Immature natural killer cell (primary cell): ENCODE measurements at regions not wholly inside any gene's neighbourhood (a gene's known extent, or its start where the extent isn't known, plus 50 kb on each side); places are given as distances from the start of the nearest gene placed in this dataset.

ENCODE experiments used
- DNase-seq, 3 donors: peaks; one replicate each; pipeline ENCODE4 v3.0.0; 2022; ENCODE audit warnings: mixed read lengths in 1 of 3
- H3K27ac Mint-ChIP-seq, 6 donors: one replicate each; pipeline ENCODE4 v1.8.0; 2020; ENCODE audit warnings: mixed read lengths in 6 of 6, mild to moderate bottlenecking in 5 of 6, inconsistent platforms in 4 of 6, moderate library complexity in 3 of 6
- H3K27me3 Mint-ChIP-seq, 3 donors: one replicate each; pipeline ENCODE4 v1.8.0; 2020 to 2021; ENCODE audit warnings: low read depth in 3 of 3, mild to moderate bottlenecking in 3 of 3, mixed read lengths in 3 of 3, moderate library complexity in 3 of 3, inconsistent platforms in 1 of 3
- H3K36me3 Mint-ChIP-seq, 3 donors: one replicate each; pipeline ENCODE4 v1.8.0; 2020; ENCODE audit warnings: mixed read lengths in 3 of 3, inconsistent platforms in 2 of 3, mild to moderate bottlenecking in 2 of 3
- H3K4me1 Mint-ChIP-seq, 2 donors: one replicate each; pipeline ENCODE4 v1.8.0; 2020; ENCODE audit warnings: inconsistent platforms in 2 of 2, mild to moderate bottlenecking in 2 of 2, mixed read lengths in 2 of 2, moderate library complexity in 1 of 2
- H3K4me3 Mint-ChIP-seq, 5 donors: one replicate each; pipeline ENCODE4 v1.8.0; 2020; ENCODE audit warnings: mild to moderate bottlenecking in 5 of 5, mixed read lengths in 5 of 5, inconsistent platforms in 3 of 5, moderate library complexity in 3 of 5
- H3K9me3 Mint-ChIP-seq, 6 donors: one replicate each; pipeline ENCODE4 v1.8.0; 2020; ENCODE audit warnings: mild to moderate bottlenecking in 6 of 6, mixed read lengths in 6 of 6, inconsistent platforms in 4 of 6, moderate library complexity in 3 of 6

DNA sequence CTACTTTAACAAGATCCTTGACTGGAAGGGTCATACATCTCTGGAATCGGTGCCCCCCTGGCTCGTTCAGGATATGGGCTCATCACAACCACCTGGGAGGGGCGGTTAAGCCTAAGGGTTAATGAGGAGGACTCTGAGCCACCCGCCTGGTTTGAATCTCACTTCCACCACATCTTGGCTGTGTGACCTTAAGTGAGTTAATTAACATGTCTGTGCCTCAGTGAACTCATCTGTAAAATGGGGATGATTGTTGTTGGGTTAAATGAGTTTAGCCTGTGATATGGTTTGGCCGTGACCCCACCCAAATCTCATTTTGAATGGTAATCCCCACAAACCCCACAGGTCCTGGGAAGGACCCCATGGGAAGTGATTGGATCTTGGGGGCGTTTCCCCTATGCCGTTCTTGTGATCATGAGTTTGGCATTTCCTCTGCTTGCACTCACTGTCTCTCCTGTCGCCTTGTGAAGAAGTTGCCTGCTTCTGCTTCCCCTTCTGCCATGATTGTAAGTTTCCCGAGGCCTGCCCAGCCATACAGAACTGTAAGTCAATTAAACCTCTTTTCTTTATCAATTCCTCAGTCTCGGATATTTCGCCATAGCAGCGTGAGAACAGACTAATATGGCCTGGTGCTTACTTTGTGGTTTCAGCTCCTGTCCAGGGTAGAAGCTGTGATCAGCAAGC, 214.0 kb upstream of the CIBAR2 start:
- Mint-ChIP-seq H3K9me3 (no peaks in the 10 kb centered on the region), H3K27me3 (peaks cover 3 to 22% (median 11%) of the 10 kb centered on the region in 3 donors), H3K36me3 (no peaks in the 10 kb centered on the region), H3K27ac (peak overlapping the region in 2 of 6 donors; percentile 17 to 76), H3K4me3 (no peak overlapping the region), H3K4me1 (peaks cover 0 to 7% of the 10 kb centered on the region in 2 donors)
- DNase-seq, result no peak

DNA sequence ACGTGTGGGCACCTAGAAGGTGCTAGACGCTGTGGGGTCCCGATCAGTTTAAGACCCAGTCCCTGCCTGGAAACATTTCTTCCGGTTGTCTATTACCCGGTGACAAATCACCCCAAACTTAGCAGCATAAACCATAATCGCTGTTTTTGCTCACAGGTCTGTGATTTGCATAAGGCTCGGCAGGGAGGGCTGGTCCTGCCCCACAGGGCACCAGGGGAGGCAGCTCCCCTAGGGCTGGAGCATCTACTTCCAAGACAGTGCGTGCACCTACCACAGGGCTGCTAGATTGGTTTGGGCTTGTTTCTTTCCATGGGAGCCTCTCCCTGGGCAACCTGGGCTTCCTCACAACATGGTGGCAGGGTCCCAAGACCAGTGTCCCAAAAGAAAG, 214.5 kb upstream of the CIBAR2 start:
- H3K27ac Mint-ChIP-seq, result no peak overlapping the region

DNA sequence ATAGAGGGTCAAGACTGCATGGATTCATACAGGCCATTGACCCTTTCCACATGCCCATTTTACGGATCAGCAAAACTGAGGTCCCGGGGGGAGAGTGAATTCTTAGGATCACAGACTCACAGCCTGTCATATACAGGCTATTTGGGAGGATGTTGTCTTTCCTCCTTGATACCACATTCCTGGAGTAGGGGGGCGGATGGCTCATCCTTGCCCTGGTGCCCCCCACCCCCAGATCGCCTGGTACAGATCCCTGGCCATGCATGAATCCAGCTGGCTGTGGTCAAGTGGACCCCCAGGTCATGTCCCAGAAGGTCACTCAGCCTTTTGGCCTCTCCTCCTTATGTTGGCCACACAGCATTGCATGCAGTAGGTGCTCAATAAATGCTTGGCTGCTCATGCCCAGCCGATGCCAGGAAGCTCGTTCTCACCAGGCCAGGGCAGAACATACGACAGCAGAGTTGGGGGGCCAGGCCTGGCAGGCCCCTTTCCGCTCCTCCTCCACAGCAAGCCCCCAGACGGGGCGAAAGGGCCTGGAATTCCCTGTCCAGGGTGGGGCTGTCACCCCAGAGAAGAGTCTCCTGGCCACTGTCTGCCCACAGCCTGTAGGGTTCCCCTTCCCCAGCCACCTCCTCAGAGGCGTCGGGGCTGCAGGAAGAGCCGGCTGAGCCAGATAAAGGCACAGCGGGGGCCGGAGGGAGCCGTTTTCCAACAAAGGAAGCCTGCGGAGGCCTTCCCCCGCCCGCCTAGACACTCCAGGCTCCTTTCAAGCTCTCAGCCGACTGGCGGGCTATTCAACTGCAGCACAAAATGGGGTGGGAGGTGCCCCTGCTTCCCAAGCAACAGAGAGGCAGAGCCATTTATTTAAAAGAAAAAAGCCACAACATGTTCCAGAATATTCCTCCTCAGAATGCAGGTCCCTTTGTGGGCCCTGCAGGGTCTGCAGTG, 215.7 kb upstream of the CIBAR2 start:
- peaks cover 0 to 2% (median 0%) of the 10 kb centered on the region in 6 donors for H3K9me3 Mint-ChIP-seq
- peaks cover 0 to 7% of the 10 kb centered on the region in 2 donors for H3K4me1 Mint-ChIP-seq
- H3K36me3 Mint-ChIP-seq, result no peaks in the 10 kb centered on the region
- no peak for DNase-seq
- no peak overlapping the region for H3K4me3 Mint-ChIP-seq
- H3K27ac Mint-ChIP-seq, result no peak overlapping the region
- peaks cover 6 to 27% (median 11%) of the 10 kb centered on the region in 3 donors for H3K27me3 Mint-ChIP-seq

More for the DNA sequence above, 214.5 kb upstream of the CIBAR2 start:
- Mint-ChIP-seq H3K4me1 (peaks cover 0 to 7% of the 10 kb centered on the region in 2 donors), H3K9me3 (no peaks in the 10 kb centered on the region), H3K36me3 (no peaks in the 10 kb centered on the region), H3K4me3 (no peak overlapping the region), H3K27me3 (peaks cover 3 to 22% (median 11%) of the 10 kb centered on the region in 3 donors)
- DNase-seq, result peak in 1 of 3 donors; percentile 14

DNA sequence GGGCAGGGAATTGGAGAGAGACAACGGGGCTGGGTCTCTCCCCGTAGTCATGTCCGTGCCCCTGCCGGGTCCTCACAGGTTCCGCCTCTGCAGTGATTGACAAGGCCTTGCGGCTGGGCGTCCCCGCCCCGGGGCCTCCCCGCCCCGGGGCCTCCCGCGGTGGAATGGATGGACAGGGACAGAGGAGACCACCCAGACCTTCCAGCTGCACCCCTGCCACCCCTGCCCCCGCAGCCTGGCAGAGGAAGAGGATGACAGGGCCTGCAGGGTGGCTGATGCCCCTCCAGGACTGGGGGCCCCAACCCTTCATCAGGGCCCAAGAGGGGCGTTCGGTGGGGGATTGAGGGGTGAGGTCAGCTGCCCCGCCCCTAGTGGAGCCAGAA, 216.4 kb upstream of the CIBAR2 start:
- no peak overlapping the region for H3K27ac Mint-ChIP-seq
- H3K4me1 Mint-ChIP-seq, result peaks cover 0 to 7% of the 10 kb centered on the region in 2 donors
- peaks cover 0 to 2% (median 0%) of the 10 kb centered on the region in 6 donors for H3K9me3 Mint-ChIP-seq
- peaks cover 6 to 27% (median 11%) of the 10 kb centered on the region in 3 donors for H3K27me3 Mint-ChIP-seq
- no peak overlapping the region for H3K4me3 Mint-ChIP-seq
- no peaks in the 10 kb centered on the region for H3K36me3 Mint-ChIP-seq
- no peak for DNase-seq

DNA sequence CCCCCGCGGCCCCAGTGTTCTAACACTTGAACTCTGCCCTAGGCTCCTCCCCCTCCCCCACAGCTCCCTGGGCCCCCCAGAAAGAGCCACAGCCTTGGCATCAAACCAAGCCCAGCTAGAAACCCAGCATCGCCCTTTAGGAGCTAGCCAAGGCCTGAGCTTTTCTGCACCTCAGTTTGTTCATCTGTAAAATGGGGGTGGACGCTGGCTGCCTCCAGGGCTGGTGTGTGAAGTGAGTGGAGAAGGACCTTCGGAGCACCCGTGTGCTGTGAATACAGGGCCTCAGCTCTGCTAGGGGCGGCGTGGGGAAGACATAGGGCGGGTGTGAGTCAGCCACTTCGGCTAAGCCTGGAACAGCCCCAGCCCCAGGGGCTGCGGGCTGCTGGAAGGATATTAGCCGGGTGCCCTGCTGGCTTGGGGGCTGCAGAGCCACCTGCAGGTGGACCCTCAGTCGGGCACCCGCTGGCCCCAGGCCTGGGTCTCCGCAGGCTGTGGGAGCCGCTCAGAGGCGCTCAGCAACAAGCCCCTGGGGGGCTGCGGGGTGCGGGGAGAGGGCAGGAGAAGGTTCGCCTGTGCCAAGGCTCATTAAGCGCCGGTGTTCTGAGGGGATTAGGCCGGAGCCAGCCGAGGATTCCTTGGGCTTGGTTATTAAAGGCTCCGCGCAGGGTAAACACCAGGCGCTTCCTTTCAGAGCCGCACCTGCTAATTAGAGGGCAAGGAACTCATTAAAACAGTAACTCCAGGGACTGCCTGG, 217.0 kb upstream of the CIBAR2 start:
- Mint-ChIP-seq H3K27ac (no peak overlapping the region), H3K36me3 (no peaks in the 10 kb centered on the region), H3K4me3 (no peak overlapping the region), H3K9me3 (peaks cover 0 to 2% (median 0%) of the 10 kb centered on the region in 6 donors), H3K4me1 (peaks cover 0 to 7% of the 10 kb centered on the region in 2 donors), H3K27me3 (peaks cover 6 to 25% (median 9%) of the 10 kb centered on the region in 3 donors)
- DNase-seq, result no peak

DNA sequence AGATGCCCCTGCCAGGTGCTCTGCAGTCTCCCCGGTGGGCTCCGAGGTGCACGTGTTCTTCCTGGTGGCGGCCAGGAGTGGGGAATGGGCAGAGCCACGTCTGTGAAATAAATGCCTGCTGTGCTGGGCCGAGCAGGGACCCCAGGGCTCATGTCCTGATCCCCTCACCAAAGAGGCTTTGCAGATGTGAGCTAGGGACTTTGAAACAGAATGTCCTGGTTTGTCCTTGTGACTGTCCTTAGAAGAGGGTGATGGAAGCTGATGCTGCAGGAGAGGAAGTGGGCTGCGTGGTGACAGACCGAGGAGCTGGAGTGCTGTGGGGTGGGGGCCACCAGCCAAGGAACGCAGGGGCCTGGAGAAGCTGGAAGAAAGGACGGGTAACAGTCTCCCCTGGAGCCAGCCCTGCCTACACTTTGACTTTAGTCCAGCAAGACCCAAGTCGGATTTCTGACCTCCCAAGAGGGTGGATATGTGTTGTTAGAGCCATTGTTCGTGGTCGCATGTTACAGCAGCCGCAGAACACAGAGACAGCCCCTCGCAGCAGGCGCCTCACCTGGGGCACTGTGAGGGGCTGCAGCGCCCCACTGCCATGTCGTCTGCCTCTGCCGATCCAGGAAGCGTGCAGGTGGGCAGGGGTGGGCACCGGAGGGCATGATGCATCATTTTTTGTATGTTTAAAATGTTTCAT, 217.9 kb upstream of the CIBAR2 start:
- H3K27ac Mint-ChIP-seq, result peak overlapping the region in 1 of 6 donors; percentile 76
- H3K36me3 Mint-ChIP-seq, result no peaks in the 10 kb centered on the region
- H3K27me3 Mint-ChIP-seq, result peaks cover 6 to 22% (median 9%) of the 10 kb centered on the region in 3 donors
- peaks cover 0 to 2% (median 0%) of the 10 kb centered on the region in 6 donors for H3K9me3 Mint-ChIP-seq
- no peak overlapping the region for H3K4me3 Mint-ChIP-seq
- DNase-seq, result no peak
- peaks cover 8 to 12% of the 10 kb centered on the region in 2 donors for H3K4me1 Mint-ChIP-seq

DNA sequence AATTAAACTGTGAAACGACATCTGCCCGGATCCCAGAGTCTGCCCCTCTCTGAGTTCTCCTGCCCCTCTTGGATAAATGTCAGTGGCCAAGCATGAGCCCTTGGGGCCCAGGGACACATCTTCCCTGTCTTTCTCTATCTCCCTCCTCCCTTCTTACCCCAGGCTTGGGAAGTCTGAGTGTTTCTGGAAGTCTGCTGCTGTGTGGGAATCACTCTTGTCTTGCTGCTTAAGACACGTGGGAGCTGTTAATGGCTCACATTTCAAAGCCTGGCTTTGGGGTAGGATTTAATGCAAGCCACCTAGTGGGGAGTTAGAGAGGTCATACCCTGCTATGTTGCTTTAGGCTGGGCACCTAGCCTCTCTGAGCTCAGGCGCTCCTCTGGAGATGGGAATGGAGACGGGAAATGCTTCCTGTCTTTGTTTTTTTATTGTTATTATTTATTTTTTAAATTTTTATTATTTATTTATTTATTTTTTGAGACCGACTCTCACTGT, 218.5 kb upstream of the CIBAR2 start:
- Mint-ChIP-seq H3K9me3 (peaks cover 0 to 2% (median 0%) of the 10 kb centered on the region in 6 donors), H3K27ac (no peak overlapping the region)

DNA sequence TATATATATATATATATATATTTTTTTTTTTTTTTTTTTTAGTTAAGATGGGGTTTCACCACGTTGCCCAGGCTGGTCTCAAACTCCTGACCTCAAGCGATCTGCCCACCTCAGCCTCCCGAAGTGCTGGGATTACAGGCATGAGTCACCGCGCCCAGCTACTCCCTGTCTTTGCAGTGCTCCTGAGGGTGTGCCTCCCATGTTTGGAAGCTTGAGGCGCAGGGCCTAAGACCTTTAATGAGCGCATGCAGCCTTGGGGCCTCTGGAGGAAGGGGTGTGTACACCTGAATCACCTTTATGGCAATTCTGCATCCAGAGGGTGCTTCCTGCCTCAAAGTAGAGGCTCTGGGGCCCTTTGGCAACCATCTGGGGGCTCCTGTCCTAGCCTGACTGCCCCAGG, 219.4 kb upstream of the CIBAR2 start:
- Mint-ChIP-seq H3K4me3 (no peak overlapping the region), H3K4me1 (peaks cover 11 to 12% of the 10 kb centered on the region in 2 donors), H3K9me3 (peaks cover 0 to 2% (median 0%) of the 10 kb centered on the region in 6 donors), H3K27ac (no peak overlapping the region), H3K36me3 (no peaks in the 10 kb centered on the region), H3K27me3 (peaks cover 8 to 24% (median 9%) of the 10 kb centered on the region in 3 donors)
- no peak for DNase-seq

More for the DNA sequence above, 218.5 kb upstream of the CIBAR2 start:
- peaks cover 11 to 15% of the 10 kb centered on the region in 2 donors for H3K4me1 Mint-ChIP-seq
- peak in 1 of 3 donors; percentile 23 for DNase-seq
- H3K27me3 Mint-ChIP-seq, result peaks cover 6 to 23% (median 11%) of the 10 kb centered on the region in 3 donors
- H3K4me3 Mint-ChIP-seq, result no peak overlapping the region
- H3K36me3 Mint-ChIP-seq, result no peaks in the 10 kb centered on the region

DNA sequence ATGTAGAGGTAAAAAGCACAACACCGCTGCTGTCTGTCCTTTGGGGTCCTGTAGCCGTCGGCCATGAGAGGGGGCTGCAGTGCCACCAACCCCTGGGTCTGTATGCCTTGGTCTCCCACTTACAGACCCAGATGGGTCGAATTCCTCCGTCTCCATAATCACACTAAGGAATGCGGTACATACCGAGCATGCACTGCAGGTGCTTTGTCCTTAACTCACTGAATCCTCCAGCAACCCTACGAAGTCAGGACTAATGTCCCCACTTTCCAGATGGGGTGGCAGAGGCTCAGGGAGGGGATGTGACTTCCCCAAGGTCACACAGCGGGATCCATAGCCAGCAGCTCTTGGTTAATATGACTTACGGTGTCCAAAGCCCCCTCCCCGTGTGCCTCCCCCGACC, 219.9 kb upstream of the CIBAR2 start:
- DNase-seq, result no peak
- Mint-ChIP-seq H3K36me3 (no peaks in the 10 kb centered on the region), H3K27ac (no peak overlapping the region), H3K9me3 (peaks cover 0 to 2% (median 0%) of the 10 kb centered on the region in 6 donors), H3K4me1 (peaks cover 10 to 11% of the 10 kb centered on the region in 2 donors), H3K4me3 (no peak overlapping the region), H3K27me3 (peaks cover 7 to 26% (median 9%) of the 10 kb centered on the region in 3 donors)

DNA sequence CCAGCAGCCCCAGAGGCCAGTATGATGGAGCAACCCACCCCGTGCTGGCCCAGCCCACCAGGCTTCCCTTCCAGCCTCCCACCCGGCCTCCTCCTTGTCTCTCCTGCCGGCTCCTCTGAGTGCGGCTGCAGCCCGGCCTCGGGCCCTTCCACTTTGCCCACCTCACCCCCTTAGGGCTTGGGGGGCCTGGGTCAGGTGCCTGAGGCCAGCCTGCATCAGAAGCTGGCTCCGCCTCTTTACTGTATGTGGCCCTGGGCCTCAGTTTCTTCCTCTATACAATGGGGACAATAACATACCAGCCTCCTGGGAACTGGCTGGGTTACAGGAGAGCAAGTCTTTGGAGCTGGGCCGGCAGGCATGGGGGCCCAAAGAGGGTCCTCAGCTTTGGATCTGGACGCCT, 221.1 kb upstream of the CIBAR2 start:
- Mint-ChIP-seq H3K4me1 (peaks cover 10 to 11% of the 10 kb centered on the region in 2 donors), H3K4me3 (no peak overlapping the region), H3K36me3 (no peaks in the 10 kb centered on the region), H3K27ac (no peak overlapping the region), H3K27me3 (peaks cover 7 to 24% (median 9%) of the 10 kb centered on the region in 3 donors), H3K9me3 (peaks cover 0 to 2% (median 0%) of the 10 kb centered on the region in 6 donors)
- DNase-seq, result no peak

DNA sequence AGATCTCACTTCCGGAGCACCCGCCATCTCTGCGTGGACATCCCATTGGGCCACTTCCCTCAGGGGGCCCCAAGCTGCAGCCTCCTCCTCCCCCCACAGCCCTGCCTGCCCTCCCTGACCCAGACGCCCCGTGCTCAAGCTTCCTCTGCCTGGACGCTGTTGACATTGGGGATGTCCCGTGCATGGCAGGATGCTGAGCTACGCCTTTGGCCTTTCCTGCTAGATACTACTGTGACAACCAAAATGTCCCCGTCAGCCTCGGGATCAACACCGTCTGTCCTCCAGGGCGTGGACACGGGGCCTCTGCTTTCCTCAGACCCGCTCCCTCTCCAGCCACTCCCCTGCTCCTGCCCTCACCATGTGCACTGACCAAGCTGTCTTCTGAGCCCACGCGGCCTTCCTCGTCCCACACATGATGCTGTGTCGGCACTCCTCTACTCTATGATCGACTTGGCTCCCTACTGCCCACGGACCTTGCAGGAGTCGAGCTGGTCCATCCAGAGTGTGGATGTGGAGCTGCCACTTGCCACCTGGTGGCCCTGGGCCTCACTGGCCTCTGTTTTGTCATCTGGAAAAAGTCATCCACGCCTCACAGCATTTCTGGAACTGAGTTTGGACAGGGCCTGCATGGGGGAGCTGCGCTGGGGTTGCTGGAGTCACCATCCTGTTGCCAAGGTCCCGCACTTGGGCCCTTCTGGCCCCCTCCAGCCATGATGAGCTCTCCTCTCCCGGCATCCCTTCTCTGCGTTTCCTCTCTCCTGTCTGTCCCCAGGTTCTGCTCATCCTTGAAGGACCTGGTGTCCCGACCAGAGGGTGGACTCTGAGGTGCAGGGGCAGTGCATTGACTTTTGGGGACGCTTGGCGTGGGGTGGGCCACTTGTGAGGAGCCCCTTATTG, 221.7 kb upstream of the CIBAR2 start:
- Mint-ChIP-seq H3K4me1 (peaks cover 10 to 11% of the 10 kb centered on the region in 2 donors), H3K9me3 (peaks cover 0 to 2% (median 0%) of the 10 kb centered on the region in 6 donors), H3K27me3 (peaks cover 7 to 21% (median 11%) of the 10 kb centered on the region in 3 donors), H3K27ac (no peak overlapping the region), H3K4me3 (no peak overlapping the region), H3K36me3 (no peaks in the 10 kb centered on the region)
- no peak for DNase-seq
